GM12873 (cell line): ENCODE measurements at regions not wholly inside any gene's neighbourhood (a gene's known extent, or its start where the extent isn't known, plus 50 kb on each side); places are given as distances from the start of the nearest gene placed in this dataset.

Experiments
- CTCF ChIP-seq: IDR thresholded peaks from 2 replicates; pipeline ENCODE4 v1.5.1; 2012; ENCODE audit warnings: low read depth, mild to moderate bottlenecking, moderate library complexity, low read length, control low read depth; ENCODE audit not compliant: insufficient read depth; ENCODE audit errors: missing control alignments

DNA sequence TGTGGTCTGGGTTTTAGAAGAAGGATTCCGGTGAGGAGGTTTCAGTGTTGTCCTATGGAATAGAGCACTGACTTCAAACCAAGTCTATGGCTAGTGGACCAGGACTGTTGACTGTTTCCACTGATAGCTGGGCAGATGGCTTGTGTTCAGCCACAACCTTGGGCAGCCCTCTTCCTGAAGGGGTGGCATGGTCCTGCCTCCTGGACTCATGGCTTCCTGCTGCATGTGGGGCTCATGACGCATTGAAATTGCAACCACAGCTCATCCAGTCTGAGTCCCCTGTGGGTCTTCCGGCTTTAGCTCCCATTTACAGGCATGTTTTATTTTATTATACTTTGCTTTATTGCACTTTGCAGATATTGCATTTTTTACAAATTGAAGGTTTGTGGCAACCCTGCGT, 105.0 kb downstream of the B3GNT2 start:
- TF ChIP-seq CTCF, result no peak

GRCh38 chr2:62297624-62298010, 101.7 kb downstream of the B3GNT2 start:
- peak; percentile 23 for TF ChIP-seq CTCF

GRCh38 chr2:62296832-62297623, 101.1 kb downstream of the B3GNT2 start:
- TF ChIP-seq CTCF, result no peak

DNA sequence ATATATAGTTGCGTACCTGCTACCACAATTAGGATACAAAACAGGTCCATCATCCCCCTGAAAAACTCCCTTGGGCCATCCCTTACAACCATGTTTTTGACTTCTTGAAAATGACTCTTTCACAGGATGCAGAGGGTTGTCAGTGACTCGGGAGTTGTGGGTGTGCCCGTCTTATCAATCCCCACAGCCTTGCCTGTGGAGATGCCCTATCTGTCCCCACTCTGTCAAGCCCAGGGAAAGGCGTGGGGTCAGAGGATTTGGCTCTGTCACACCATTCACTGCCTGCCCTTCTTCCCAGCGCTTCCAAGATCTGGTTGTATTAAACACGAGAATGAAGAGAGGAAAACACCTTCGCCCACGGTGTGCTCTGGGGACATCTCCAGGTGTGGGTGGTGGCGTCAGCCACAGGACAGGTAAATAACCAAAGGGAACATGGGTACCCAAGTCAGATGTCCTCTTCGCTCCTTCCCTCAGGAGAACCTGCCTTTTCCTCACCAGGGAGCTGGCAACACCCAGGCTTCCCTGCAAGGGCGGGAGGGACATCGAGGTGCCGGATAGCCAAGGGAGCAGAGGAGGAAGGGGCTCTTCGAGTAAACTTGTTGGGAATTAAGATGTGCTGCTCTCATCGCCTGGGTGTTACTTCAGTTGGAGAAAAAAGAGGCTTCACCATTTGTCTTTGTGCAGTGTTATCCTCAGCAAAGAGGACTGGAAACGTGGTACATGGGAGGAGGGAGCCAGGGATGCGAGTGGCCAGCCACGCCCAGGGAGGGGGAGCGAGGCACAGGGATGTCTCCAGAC, 100.3 kb downstream of the B3GNT2 start:
- no peak for TF ChIP-seq CTCF

- no peak for TF ChIP-seq CTCF
Observed at GRCh38 chr2:62293490-62294271, 97.8 kb downstream of the B3GNT2 start.

DNA sequence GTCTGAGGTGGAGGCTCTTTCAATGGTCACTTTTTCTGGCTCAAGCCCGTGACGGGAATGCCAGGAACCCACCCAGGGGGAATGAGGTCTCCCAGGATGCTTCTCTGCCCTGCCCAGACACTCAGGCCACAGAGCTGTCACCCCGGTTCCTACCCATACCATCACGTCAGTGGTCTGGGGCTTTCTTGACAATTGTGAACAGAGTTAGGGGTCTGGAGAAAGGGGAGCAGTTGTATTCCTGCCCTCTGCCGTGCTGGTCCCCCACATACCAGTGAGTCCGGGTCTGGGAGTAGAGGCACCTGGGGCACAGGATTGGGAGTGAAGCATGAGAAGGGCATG, 97.2 kb downstream of the B3GNT2 start:
- no peak for TF ChIP-seq CTCF

- TF ChIP-seq CTCF, result no peak
Observed at GRCh38 chr2:62292190-62292589, 96.3 kb downstream of the B3GNT2 start.
